HG02981 (cell line): ENCODE measurements at regions not wholly inside any gene's neighbourhood (a gene's known extent, or its start where the extent isn't known, plus 50 kb on each side); places are given as distances from the start of the nearest gene placed in this dataset.

ENCODE experiments used
- ATAC-seq: cut with Tn5 transposase; IDR thresholded peaks from one replicate; pipeline ENCODE4 v1.9.1; 2021; ENCODE audit warnings: mild to moderate bottlenecking, moderate library complexity; ENCODE audit not compliant: unreplicated experiment

- ATAC-seq, result no peak
Measured at GRCh38 chr16:51815523-51815922, 664.5 kb upstream of the SALL1 start.

DNA sequence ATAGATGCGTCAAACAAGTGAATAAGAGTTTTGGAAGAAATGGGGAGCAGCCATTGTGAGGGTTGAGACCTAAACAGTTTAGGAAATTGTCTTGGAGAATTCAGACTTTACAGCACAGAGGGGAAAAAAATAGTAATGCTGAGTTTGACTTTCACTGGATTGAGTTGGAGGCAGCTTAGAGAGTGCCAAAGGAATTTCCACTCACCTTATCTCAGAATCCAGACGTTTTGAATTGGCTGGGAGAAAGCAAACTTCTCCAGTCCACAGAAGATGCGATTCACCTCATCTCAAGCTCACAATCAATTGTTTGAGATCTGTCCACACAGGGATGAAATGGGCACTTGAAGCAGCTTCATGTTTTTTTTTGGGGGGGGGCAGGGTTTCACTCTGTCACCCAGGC lies 663.5 kb upstream of the SALL1 start:
- ATAC-seq, result no peak

- no peak for ATAC-seq
Measured at GRCh38 chr16:51813609-51814008, 662.5 kb upstream of the SALL1 start.

DNA sequence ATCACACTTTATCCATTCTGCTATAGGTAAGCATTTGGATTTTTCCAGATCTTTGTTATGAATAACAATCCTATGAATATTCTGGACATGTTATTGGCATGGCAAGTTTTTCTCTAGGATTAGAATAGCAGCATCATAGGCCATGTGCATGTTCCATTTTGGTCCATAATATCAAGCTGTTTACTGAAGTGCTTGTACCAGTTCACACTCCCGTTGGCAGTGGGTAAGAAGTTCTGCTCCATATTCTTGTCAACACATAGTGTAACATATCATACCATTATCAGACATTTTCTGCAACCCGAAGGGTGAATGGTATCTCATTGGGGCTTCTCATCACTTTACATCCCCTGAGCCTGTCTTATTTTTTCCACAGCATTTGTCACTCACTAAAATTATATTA lies 661.9 kb upstream of the SALL1 start:
- no peak for ATAC-seq

DNA sequence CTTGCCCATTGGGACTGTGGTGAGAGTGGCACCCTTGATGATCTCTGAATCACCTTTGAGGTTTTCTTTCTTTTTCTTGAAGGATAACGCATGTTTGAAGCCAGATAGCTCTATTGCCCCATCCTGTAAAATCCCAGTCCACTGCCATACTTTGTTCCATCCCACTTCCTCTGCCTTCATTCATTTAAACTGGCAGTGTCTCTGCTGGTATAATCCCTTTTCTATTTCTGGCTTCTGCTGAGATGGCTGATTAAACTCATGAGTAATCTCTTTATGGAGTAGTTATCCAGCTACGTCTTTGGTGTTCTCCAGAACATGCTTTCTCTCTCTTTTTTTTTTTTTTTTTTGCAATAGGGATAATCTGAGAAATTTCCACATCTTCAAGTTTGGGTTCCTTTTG lies 656.5 kb upstream of the SALL1 start:
- ATAC-seq, result no peak

DNA sequence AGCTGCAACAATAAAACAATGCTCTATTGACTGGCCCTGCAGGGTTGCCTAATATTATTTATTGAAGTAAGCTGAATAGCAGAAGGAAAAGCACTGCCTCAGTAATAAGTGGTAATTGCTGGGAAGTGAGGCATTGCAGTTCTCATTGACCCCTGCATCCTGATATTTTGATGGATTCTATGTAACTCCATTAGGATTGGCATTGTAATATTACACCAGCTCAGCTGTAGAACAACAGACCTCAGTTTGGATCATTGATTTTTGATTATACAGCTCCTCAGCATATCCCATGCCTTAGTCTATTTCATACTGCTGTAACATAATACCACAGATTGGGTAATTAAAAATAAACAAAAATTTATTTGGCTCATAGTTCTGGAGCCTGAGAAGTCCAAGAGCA lies 650.6 kb upstream of the SALL1 start:
- ATAC-seq, result no peak

DNA sequence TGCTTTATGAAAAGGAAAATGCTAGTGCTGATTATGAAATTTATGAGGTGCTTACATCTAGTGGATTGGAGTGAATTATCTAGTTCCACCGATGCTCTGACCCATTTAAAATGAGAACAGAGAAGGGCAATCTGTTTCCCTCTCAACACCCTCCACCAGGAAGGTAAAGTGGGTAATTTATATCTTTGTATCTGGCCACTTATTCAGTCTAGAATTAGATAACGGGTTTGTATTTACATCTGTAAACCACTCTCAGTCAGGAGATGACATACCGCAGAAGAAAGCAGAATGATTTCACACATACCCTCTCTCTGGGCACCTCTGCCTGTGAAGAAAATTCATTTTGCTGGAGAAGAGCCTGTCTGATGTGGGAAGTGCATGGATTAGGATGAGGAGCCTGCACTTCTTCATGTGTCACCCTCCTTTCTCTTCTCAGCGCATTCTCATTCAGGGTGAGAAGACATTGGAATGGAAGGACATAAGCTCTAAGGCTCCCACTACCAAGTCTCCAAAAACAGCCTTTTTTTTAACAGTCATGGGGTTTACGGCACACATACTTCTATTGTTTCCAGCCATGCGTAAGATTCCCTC lies 646.7 kb upstream of the SALL1 start:
- no peak for ATAC-seq

DNA sequence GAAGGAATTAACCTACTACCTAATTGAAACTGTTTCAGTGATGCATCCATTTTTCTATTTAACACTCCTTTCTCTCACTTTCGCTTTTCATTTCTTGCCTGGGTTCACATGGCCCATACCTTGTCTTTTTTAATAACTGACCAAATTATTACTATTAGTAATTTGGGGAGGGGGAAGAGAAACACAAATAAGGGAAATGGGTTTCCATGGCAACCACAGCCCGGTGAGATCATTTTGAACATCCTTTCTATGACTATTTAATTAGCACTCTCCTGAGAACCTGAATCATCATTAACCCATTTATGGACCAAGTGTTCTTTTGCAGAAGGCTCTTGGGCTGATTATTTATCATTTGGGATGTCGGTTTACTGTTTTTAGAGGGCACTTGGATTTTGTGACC lies 628.2 kb upstream of the SALL1 start:
- no peak for ATAC-seq

DNA sequence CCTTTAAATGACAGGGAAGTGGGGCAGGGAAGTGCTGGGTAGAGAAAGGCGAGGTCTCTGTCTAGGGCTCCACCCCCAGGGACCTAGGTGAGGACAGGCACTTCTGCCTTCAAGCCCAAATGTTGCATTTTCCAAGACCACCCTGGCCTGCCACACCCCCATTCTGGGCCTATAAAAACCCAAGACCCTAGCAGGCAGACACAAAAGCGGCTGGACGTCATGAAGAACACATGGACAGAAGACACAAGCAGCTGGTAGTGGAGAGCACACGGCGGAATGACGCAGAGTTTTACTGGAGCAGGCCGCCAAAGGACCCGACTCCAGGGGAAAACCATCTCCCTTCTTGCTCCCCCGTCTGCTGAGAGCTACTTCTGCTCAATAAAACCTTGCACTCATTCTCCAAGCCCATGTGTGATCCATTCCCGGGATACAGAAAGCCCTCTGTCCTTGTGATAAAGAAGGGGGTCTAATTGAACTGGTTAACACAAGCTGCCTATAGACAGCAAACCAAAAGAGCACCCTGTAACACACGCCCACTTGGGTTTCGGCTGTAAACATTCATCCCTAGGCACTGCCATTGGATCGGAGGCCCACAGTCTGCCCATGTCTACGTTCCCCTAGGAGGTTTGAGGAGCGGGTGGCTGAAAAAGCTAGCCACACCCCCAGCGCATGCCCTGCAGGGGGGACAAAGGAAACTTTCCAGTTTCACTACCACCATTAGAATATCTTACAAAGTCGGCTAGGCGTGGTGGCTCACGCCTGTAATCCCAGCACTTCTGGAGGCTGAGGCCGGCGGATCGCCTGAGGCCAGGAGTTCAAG lies 622.2 kb upstream of the SALL1 start:
- ATAC-seq, result no peak

GRCh38 chr16:51766739-51767138 lies 615.7 kb upstream of the SALL1 start:
- ATAC-seq, result no peak

DNA sequence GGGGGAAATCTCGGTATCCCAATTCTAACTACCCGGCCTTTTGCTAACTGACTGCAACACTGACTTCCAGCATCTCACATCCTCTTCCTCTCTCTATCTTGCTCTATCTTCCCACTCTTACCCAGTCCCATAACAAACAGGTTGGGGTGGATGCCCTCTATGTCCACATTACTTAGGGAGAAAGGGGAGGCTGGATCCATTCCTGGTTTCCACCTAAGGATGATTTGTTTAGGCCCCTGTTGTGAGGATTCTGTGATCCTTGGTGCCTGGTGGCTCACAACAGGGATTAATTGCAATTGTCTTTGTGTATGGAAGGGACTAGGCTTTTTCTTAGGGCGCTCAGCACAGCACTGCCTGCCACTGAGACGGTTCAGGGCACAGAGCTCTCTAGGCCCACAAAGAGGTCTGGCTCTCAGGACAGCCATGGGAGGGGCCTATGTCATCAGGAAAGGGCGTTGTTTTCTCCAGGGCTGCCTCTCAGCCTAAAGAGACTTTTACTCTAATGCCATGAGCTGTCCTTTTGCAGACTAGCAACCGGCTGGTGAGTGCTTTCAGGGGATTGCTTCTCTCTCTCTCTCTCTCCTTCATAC lies 612.1 kb upstream of the SALL1 start:
- ATAC-seq, result no peak

DNA sequence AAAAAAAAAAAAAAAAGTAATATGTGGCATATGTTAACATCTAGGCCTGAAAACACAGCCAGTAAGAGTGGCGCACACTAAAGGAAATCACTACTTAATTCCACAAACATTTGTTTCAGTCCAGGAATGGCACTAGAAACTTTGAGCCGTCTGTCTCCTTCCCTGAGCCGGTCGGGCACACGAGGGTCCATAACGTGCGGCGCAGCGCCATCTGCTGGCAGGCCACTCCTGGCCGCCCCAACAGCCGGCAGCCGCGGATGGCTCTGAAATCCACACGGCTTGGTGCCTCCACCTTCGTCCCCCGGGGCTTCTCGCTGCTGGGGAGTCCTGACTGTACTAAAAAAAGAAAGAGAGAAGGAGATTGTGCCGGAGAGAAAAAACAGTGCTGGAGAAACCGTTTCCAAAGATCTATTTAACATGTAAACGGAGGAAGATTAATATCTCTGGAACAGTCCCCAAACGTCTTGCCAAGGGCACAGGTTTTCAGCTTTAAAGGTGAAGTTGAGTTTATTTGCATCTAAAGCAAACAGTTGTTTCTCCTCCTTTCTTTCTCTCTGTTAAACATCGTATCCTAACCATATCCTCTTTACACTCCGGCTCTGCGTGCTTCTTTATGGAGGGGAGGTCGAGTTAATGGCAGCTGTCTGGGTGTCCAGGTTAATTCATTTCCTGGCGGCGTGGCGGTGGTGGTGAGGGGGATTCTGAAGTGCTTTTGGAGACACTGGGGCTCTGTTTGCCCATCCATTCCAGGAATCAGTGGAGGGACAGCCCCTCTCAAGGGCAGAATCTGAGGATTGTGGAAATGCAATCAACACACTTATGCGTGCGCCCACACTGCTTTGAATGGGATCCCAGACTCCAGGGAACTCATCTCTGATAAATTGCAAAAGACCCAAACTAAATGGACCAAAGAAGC lies 611.3 kb upstream of the SALL1 start:
- peak; percentile 83 for ATAC-seq

DNA sequence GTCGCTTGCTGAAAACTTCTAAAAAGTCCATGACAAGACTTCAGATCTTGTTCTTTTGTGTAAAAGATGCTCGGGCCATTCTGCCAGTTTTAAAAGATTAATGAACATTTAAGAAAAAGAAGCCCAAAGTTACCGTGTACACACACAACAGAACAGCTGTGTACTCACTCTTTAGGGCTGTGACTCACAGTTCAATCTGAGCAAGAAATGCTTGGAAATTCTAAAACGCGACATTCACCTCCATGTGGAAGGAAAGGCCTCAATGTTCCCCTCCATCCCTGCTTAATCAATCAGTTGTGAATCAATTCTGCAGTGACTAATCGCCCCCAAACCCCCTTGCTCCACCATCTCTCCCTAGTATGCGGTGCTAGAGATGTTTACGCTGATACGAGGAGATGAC lies 609.9 kb upstream of the SALL1 start:
- ATAC-seq, result no peak

- ATAC-seq, result no peak
Measured at GRCh38 chr16:51759999-51760398, 608.9 kb upstream of the SALL1 start.

GRCh38 chr16:51759329-51759728 lies 608.3 kb upstream of the SALL1 start:
- no peak for ATAC-seq

GRCh38 chr16:51757921-51758479 lies 606.9 kb upstream of the SALL1 start:
- no peak for ATAC-seq

- ATAC-seq, result no peak
Measured at GRCh38 chr16:51757505-51757904, 606.4 kb upstream of the SALL1 start.

- ATAC-seq, result no peak
Measured at GRCh38 chr16:51757124-51757470, 606.0 kb upstream of the SALL1 start.

DNA sequence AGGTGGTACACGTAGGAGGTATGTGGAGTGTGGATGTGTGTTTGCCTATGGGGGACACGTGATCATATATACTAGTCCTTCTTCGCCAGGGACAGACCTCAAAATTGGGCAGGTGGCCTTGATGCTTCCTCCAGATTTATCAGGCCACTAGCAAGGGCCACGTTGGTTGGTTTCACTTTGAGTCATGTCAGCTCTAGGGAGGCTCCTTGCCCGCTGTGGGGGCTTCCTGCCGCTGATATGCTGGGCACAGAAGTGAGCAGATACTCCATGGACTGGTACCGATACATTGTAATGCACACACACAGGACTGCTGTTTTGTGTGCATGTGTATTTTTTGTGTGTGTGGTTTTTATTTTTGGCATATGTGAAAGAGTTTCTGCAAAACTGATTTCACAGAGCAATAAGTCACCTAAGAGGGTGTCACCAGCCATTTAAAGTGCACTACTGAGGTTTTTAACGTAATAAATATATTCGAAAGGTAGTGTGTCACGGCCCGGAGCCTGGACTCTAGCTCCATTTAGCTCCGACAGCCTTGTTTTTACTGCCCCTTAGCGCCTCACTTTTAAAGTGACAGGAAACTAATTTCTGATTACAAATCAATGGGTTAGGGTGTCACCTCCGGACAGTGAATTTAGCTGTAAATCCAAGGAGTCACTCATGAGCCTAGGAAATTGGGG lies 605.5 kb upstream of the SALL1 start:
- ATAC-seq, result no peak

DNA sequence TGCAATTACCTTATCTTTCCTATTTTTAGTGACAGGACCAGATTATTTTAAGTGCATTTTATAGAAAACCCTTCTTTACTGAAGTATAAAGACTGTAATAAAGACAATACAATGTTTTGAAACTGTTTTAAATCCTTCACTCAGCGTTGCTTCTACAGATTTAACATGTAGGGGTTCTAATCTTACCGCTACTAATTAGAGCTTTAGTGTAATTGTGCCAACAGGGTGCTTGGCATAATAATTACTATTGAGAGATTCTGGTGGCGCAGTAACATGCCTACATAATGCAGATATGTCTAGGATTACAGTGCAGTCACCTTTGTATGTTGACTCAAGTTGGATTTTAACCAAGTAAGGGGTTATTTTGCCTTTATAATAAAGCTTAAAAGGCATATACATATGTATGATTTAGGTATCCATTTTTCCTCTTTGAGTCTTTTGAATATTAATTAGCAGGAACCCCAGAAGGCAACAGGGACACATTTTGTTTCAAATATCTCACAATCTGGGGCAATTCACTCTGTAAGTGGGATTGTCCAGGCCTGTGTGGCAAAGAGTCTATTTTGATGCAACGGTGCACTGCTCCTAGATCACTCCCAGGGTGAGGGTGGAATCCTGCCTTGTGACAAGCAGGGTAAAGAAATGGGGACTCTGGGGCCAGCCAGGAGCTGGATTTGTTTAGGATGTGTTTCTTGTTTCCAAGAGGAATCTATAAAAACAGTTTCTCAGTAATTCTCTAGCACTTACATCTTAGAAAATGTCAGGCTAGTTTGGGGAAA lies 604.7 kb upstream of the SALL1 start:
- no peak for ATAC-seq
